DND-41 (cell line): ENCODE measurements at regions not wholly inside any gene's neighbourhood (a gene's known extent, or its start where the extent isn't known, plus 50 kb on each side); places are given as distances from the start of the nearest gene placed in this dataset.

Experiments used
- ATAC-seq: fragments of 200-7000 bp; cut with Tn5 transposase; 3 replicates; pipeline ENCODE4 v1.9.1; 2021; ENCODE audit warnings: low read depth; ENCODE audit not compliant: insufficient read depth
- DNase-seq: peaks from one replicate; pipeline ENCODE4 v3.0.0-alpha.2; 2020
- H2AFZ ChIP-seq: 2 replicates; pipeline ENCODE4 v1.6.0; 2012; ENCODE audit warnings: low read depth, low read length
- H3K27ac ChIP-seq: 2 replicates; pipeline ENCODE4 v1.5.1; 2012; ENCODE audit warnings: low read length, inconsistent platforms
- H3K27me3 ChIP-seq: fragments of 200-600 bp; sonication (generic); 2 replicates; pipeline ENCODE4 v1.6.0; 2012; ENCODE audit warnings: low read length, mild to moderate bottlenecking, inconsistent platforms; ENCODE audit not compliant: insufficient read depth, poor library complexity
- H3K36me3 ChIP-seq: 2 replicates; pipeline ENCODE4 v1.5.1; 2012; ENCODE audit warnings: low read length, inconsistent platforms; ENCODE audit not compliant: insufficient read depth
- H3K4me1 ChIP-seq: 2 replicates; pipeline ENCODE4 v1.5.1; 2012; ENCODE audit warnings: mild to moderate bottlenecking, low read length; ENCODE audit not compliant: insufficient read depth
- H3K4me2 ChIP-seq: 2 replicates; pipeline ENCODE4 v1.6.0; 2012; ENCODE audit warnings: mild to moderate bottlenecking, moderate library complexity, low read length, inconsistent platforms; ENCODE audit not compliant: insufficient read depth
- H3K4me3 ChIP-seq, 2 experiments: fragments of 200-600 bp in 1 of 2; shearing (Covaris generic) in 1 of 2; 2 replicates each; pipeline ENCODE4 v1.5.1; 2012 to 2016; ENCODE audit warnings: inconsistent platforms in 2 of 2, low read length in 2 of 2, mild to moderate bottlenecking in 2 of 2, low read depth in 1 of 2, moderate library complexity in 1 of 2
- H3K79me2 ChIP-seq: 2 replicates; pipeline ENCODE4 v1.6.0; 2012; ENCODE audit warnings: low read length, inconsistent platforms; ENCODE audit not compliant: insufficient read depth
- H3K9ac ChIP-seq: 2 replicates; pipeline ENCODE4 v1.6.0; 2012; ENCODE audit warnings: low read depth, mild to moderate bottlenecking, inconsistent platforms, low read length, moderate library complexity
- H3K9me3 ChIP-seq: 2 replicates; pipeline ENCODE4 v1.5.1; 2012; ENCODE audit warnings: low read length, moderate library complexity, mild to moderate bottlenecking, inconsistent platforms; ENCODE audit not compliant: insufficient read depth, severe bottlenecking
- H4K20me1 ChIP-seq: 2 replicates; pipeline ENCODE4 v1.6.0; 2012; ENCODE audit warnings: low read length; ENCODE audit not compliant: insufficient read depth
- EZH2 ChIP-seq: IDR thresholded peaks from 3 replicates; pipeline ENCODE4 v1.6.1; 2012; ENCODE audit warnings: borderline replicate concordance, low read depth, mild to moderate bottlenecking, moderate library complexity, low read length, inconsistent platforms; ENCODE audit not compliant: severe bottlenecking
- TF ChIP-seq, protein P1 (sequence below): IDR thresholded peaks from 2 replicates; pipeline ENCODE4 v1.5.1; 2012; ENCODE audit warnings: borderline replicate concordance, low read length, moderate library complexity, mild to moderate bottlenecking; ENCODE audit not compliant: poor library complexity, severe bottlenecking; ENCODE audit errors: extremely low read depth

GRCh38 chr12:132413931-132414588 is 75.9 kb upstream of the FBRSL1 start:
- H3K27me3 ChIP-seq: no peaks in the 10 kb centered on the region
- no peaks in the 10 kb centered on the region for H3K9me3 ChIP-seq
- peaks cover 4% of the 10 kb centered on the region; the same call in 1 of the 2 replicates for H4K20me1 ChIP-seq
- no peaks in the 10 kb centered on the region for H3K36me3 ChIP-seq
- H3K79me2 ChIP-seq: no peaks in the 10 kb centered on the region
- DNase-seq (peak; percentile 35), ATAC-seq (peak; percentile 50; the same call in 2 of the 3 replicates)
- peaks cover 5% of the 10 kb centered on the region; the same call in 1 of the 2 replicates for H3K4me1 ChIP-seq
- H2AFZ ChIP-seq: no peak overlapping the region
- TF ChIP-seq, protein P1, sequence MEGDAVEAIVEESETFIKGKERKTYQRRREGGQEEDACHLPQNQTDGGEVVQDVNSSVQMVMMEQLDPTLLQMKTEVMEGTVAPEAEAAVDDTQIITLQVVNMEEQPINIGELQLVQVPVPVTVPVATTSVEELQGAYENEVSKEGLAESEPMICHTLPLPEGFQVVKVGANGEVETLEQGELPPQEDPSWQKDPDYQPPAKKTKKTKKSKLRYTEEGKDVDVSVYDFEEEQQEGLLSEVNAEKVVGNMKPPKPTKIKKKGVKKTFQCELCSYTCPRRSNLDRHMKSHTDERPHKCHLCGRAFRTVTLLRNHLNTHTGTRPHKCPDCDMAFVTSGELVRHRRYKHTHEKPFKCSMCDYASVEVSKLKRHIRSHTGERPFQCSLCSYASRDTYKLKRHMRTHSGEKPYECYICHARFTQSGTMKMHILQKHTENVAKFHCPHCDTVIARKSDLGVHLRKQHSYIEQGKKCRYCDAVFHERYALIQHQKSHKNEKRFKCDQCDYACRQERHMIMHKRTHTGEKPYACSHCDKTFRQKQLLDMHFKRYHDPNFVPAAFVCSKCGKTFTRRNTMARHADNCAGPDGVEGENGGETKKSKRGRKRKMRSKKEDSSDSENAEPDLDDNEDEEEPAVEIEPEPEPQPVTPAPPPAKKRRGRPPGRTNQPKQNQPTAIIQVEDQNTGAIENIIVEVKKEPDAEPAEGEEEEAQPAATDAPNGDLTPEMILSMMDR: peak; percentile 82
- no peak for TF ChIP-seq EZH2
- H3K4me3 ChIP-seq: no peak overlapping the region
- no peak overlapping the region for H3K4me2 ChIP-seq
- no peak overlapping the region for H3K27ac ChIP-seq
- H3K9ac ChIP-seq: no peak overlapping the region

GRCh38 chr12:132411457-132411856 is 78.5 kb upstream of the FBRSL1 start:
- Histone ChIP-seq H3K9me3 (no peaks in the 10 kb centered on the region), H3K4me1 (peaks cover 5% of the 10 kb centered on the region; the same call in 1 of the 2 replicates), H4K20me1 (peaks cover 4% of the 10 kb centered on the region; the same call in 1 of the 2 replicates), H3K9ac (no peak overlapping the region), H3K79me2 (no peaks in the 10 kb centered on the region), H3K27me3 (no peaks in the 10 kb centered on the region), H3K4me2 (no peak overlapping the region), H3K27ac (no peak overlapping the region), H3K4me3 (no peak overlapping the region), H3K36me3 (no peaks in the 10 kb centered on the region), H2AFZ (no peak overlapping the region)
- no peak for ATAC-seq
- no peak for DNase-seq
- no peak for TF ChIP-seq EZH2
- TF ChIP-seq, protein P1: no peak

DNA sequence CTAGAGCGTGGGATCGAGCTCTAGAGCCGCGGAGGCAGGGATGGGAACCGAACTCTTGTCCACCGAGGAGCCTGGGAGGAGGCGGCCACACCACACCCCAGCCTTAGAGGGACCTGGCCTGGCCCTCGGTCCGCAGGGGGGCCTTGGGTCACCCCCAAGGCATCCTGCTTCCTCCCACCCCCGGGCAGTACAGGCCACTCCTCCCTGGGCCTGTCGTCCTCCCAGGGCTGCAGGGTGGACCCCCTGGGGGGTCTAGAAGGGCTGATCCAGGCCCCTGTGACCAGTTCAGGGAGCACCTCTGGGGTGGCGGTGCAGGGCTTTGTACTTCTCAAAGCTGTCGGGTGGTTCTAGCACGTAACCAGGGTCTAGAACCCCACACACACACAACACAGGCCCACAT is 79.1 kb upstream of the FBRSL1 start:
- Histone ChIP-seq H3K9ac (no peak overlapping the region), H3K36me3 (no peaks in the 10 kb centered on the region), H3K4me1 (peaks cover 5% of the 10 kb centered on the region; the same call in 1 of the 2 replicates), H3K79me2 (no peaks in the 10 kb centered on the region), H3K4me3 (no peak overlapping the region), H3K9me3 (no peaks in the 10 kb centered on the region), H3K4me2 (no peak overlapping the region), H2AFZ (no peak overlapping the region), H3K27me3 (no peaks in the 10 kb centered on the region), H4K20me1 (peaks cover 4% of the 10 kb centered on the region; the same call in 1 of the 2 replicates), H3K27ac (no peak overlapping the region)
- TF ChIP-seq, protein P1: no peak
- TF ChIP-seq EZH2: no peak
- DNase-seq: no peak
- no peak for ATAC-seq
